ENCODE measurements at regions not wholly inside any gene's neighbourhood (a gene's known extent, or its start where the extent isn't known, plus 50 kb on each side); places are given as distances from the start of the nearest gene placed in this dataset.

DNA sequence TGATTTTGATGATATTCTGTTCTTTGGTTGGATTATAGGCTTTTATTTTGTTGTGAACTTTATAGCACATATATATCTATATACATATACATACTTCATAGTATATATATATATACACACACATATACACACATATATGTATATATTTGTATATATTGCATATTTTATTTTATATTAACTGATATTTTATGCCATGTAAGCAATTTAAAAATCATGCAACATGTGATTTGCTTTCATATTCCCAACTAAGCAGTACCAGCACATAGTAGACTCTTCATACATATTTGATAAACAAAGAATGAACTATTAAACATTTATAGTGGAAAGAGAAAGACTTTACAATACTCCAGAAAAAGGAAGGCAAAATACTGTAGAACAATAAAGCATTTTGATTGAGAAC lies 679.2 kb downstream of the TENT5A start:
- TF ChIP-seq POLR2A (IDR thresholded peaks at IDR 0.05; ENCODE audit: low read depth) (no peak), POLR2AphosphoS5 (IDR thresholded peaks at IDR 0.05) (no peak)
- TF ChIP-seq, protein P1, sequence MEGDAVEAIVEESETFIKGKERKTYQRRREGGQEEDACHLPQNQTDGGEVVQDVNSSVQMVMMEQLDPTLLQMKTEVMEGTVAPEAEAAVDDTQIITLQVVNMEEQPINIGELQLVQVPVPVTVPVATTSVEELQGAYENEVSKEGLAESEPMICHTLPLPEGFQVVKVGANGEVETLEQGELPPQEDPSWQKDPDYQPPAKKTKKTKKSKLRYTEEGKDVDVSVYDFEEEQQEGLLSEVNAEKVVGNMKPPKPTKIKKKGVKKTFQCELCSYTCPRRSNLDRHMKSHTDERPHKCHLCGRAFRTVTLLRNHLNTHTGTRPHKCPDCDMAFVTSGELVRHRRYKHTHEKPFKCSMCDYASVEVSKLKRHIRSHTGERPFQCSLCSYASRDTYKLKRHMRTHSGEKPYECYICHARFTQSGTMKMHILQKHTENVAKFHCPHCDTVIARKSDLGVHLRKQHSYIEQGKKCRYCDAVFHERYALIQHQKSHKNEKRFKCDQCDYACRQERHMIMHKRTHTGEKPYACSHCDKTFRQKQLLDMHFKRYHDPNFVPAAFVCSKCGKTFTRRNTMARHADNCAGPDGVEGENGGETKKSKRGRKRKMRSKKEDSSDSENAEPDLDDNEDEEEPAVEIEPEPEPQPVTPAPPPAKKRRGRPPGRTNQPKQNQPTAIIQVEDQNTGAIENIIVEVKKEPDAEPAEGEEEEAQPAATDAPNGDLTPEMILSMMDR (IDR thresholded peaks at IDR 0.05), result no peak

Data from esophagus muscularis mucosa (tissue), 3 donors.